ENCODE measurements at regions not wholly inside any gene's neighbourhood (a gene's known extent, or its start where the extent isn't known, plus 50 kb on each side); places are given as distances from the start of the nearest gene placed in this dataset.

DNA sequence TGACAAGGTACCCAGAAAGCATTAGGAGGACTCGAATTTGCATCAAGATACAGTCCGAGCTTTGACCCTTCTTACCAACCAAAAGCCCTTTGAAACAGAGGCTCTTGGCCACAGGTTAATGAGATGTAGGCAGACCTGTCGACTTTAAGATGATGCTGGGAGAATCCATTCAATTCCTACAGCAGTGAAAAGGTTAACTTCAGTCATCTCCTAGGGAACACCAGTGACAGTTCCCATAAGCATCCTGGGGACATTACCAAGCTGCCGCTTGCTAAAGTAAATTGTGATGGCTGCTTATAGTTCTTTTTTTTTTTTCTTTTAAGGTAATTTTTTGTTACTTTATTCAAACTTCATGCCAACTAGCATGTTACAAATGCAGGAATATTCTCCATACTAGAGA lies 379.3 kb downstream of the SOX11 start:
- no peak for DNase-seq

DNA sequence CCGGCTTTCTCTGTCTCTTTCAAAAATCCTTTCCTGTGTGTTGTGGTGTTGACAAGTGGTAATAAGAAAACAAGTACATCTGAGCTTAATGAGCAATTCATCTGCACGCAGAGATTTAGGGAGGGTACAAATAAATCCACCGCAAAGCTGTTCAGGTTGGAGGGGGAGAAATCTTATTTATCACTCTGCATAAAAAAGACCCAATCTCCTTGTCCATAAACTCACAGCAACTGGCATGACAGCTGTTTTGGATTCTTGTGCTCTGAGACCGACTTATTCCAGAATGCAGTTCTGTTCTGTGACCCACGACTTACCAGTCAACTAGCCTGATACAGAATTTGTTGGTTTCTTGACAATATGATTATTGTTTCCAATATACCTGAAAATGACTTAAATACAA lies 380.1 kb downstream of the SOX11 start:
- DNase-seq: no peak

- no peak for DNase-seq
Observed at GRCh38 chr2:6072768-6073167, 380.6 kb downstream of the SOX11 start.

DNA sequence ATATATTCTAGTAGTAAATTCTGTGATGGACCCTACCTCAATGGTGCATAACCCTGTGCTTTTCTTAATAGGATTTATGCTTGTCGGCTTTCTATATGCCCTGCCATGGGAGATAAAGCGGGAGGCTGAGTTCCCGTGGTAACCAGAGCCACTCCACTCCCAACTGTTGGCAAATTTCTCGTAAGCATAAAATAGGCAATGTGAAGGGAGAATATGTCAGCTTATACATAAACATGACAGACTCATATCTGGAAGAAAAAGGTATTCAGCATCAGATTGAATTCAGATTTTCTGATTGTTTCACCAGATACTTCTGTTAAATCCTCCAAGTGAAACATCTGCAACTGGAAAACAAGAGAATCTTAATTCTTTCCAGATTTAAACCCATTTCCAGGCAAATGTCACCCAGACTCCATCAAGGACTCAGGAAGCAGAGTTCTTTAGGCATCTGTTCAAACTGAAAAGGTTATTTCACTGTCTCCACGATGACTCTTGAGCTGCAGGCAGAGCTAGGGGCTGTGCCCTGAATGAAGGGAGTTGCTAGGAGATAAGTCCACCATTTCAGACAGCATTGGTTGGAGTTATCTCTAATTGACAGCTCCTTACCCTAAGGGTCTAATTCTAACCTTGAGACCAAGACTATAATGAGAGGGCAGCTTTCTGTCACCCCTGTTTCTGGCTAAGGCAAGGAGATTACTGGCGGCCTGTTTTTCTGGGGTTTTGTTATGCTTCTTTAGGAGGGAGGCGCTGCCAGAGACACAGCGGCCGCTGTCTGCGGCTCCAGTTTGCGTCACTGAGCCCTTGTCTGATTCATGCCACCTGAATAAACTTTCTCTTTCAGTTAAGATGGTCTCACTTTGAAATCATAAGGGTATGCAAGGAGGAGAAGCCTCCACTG lies 381.3 kb downstream of the SOX11 start:
- DNase-seq: no peak

DNA sequence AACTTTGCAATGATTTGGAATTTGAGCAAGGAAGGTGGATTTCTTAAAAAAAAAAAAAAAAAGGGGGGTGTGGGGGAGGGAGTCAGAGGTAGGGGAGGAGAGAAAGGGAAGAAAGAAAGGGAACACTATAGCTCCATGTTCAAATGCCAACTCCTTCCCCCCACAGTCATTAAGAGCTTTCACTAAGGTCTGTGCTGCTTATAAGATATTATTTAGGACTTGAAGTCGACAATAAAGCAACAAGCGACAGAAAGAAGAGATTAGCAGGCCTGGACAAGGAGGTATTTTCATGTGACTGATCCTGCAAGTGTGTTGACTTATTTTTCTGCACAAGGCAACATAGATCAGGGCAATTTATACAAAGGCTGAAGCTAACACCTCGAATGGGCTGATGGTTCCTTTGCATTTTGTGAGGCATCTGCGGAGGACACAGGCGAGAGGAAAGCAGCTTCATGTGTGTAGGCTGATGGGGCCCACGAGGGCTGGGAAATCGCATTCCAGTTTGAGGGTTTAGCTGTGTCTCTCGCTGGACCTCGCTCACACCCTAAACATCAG lies 382.0 kb downstream of the SOX11 start:
- no peak for DNase-seq

- DNase-seq: no peak
Observed at GRCh38 chr2:6077585-6077984, 385.4 kb downstream of the SOX11 start.

GRCh38 chr2:6078414-6078813 lies 386.2 kb downstream of the SOX11 start:
- DNase-seq: no peak

DNA sequence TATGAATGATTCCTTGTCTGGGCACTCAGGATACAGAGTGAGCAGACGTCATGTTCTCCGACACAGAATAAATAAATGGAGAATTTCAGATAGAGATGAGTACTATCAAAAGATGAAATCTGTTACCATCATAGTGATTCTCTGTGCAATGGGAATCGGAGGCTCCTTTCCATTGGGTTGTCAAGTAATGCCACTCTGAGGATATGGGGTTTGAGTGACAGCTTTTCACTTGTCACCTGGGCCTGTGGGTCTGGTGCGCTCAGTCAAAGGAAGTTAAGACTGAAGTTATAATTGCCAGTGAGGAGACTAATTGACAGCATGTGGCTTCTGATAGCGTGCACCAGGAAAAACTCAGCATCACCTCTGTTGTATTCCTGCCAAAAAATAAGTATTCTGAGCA lies 387.2 kb downstream of the SOX11 start:
- no peak for DNase-seq

GRCh38 chr2:6080932-6081753 lies 389.0 kb downstream of the SOX11 start:
- no peak for DNase-seq

DNA sequence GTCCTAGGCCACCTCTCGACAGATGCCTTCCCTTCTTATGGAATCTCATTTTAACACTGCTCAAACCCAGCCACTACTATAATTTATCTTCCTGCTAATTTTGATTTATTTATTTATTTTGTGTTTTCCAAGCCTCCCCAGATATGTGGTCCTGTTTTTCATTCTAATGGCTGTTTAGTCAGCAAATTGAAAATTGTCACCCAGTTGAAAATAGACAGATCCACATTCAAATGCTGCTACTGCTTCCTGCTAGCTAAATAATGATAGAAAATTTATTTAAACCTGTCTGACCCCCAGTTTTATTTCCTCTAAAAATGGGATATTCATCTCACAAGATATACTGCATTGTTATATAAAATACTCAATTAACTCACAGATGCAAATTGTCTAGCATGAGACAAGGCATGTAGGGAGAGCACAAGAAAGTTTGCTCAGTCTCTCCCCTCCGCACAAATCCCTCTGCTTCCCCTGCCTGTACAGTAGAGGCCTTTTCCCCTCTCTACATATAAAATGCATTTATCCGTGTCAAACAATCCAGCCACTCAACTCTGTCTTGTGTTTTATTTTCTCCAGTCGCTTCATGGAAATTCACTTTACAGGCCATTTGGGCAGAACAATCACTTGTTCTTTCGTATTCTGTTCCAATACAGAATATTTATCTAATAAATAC lies 389.9 kb downstream of the SOX11 start:
- DNase-seq: no peak

GRCh38 chr2:6082625-6083018 lies 390.4 kb downstream of the SOX11 start:
- no peak for DNase-seq

- no peak for DNase-seq
Observed at GRCh38 chr2:6083136-6083535, 391.0 kb downstream of the SOX11 start.

DNA sequence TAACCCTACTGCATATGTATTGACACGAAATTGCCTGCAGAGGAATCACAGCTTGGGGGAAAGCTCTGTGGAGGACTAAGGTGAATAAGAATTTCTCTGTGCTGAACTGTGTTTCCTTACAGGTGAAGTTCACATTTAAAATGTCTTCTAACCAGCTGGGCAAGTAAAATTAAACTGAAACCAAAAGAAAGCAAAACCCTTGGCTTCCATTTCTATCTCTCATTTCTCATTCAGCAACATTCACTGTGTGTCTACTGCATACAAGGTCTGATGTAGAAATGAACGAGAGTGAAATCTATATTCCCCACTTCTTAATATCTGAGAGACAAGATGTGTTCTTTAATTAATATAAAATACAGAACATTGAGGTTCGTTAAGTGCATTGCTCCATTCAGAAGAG lies 397.3 kb downstream of the SOX11 start:
- DNase-seq: no peak

DNA sequence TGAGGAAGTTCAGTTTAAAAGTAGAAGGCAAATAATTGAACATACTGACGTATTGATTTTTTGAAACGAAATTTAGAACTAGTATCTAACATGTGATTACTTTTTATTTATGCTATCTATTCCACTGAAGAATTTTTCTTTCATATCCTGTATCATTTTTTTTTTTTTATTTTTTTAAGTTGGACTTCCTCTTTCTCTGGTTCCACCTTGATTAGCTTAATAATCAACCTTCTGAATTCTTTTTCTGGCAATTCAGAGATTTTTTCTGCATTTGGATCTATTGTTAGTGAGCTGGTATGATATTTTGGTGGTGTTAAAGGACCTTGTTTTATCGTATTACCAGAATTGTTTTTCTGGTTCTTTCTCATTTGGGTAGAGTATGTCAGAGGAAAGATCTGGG lies 411.2 kb downstream of the SOX11 start:
- DNase-seq: no peak

DNA sequence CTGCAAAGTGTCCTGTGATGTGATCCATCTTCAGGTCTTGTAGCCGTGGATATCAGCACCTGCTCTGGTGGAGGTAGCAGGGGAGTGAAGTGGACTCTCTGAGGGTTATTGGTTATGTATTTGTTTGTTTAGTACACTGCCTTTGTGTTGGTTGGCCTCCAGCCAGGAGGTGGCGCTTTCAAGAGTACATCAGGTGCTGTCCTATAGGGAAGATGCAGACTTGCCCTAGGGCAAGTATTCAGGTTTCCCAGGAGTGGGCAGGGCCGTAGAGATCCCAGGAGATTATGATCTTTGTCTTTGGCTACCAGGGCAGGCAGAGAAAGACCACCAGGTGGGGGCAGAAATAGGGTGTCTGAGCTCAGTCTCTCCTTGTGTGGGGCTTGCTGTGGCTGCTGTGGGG lies 411.8 kb downstream of the SOX11 start:
- DNase-seq: no peak

DNA sequence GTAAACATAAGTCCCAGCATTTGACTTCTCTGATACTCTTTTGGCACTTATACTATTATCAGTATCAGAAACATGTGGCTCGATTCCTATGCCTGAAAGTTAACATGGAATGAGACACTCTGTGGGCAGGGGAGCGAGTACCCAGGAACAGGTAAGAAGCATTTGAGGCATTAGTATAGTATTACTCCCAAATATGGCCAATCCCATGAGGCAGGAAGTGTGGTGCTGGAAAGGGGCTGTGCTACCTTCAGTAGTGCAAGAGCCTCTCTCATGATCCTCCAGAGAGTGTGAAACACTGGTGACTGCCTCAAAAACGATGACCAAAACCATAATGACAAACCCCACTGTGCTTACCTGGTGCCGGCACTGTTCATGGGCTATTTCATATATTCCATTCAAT lies 415.1 kb downstream of the SOX11 start:
- DNase-seq: no peak

DNA sequence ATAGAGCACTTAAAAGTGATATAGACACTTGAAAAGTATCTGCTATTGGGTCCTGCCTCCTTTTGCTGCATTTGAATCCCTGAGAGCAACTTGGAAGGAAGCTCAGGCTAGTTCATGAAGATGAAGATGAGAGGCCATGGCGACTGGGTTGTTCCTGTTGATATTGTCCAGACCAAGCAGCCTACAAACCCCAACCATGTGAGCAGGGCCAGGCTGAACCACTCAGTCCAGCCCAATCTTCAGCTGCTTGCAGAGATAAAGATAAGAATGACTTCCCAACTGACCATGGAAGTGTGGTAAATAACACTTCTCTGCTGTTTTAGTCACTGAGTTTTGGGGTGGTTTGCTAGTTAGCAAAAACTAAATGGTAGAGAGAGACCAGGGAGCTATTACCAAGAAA lies 417.6 kb downstream of the SOX11 start:
- DNase-seq: no peak

DNA sequence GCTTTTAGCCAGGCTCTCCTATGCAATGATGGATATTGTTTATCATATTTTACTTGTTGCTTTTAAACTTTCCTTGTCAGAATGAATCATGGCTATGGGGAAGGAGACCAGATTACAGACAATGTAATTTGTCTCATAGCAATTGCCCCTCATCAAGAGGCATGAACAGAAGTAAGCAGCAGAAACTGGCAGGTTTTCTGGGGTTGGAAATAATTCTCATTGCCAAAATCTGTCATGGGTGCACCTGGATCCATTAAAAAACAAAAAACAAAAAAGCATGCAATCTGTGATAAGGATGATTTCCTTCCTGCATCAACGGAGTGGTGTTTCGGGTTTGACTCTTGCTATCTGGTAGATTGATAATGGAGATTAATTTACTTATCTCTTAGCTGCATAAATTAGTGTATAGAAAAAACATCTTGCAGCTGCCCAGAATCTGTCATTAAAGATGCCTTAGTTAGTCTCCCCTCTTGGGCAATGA lies 419.6 kb downstream of the SOX11 start:
- no peak for DNase-seq

- no peak for DNase-seq
Observed at GRCh38 chr2:6113786-6114185, 421.6 kb downstream of the SOX11 start.

- DNase-seq: no peak
Observed at GRCh38 chr2:6127718-6128117, 435.5 kb downstream of the SOX11 start.

GRCh38 chr2:6139142-6139541 lies 447.0 kb downstream of the SOX11 start:
- no peak for DNase-seq

DNA sequence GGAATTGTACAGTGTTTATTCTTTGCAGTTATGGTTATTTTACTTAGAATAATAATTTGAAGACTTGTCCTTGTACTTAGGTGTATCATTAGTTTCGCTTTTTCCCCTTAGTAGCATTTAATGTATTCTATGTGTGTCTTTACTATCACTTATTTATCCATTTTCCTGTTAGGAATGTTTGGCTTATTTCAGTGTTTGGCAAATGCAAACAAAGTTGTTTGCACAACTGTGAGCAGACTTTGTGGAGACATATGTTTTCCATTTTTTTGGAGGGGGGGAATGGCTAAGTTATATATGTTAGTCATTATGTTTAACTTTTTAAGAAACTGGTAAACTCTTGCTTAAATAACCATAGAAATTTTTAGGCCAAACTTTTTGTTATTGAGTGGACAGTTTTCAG lies 447.7 kb downstream of the SOX11 start:
- no peak for DNase-seq

- no peak for DNase-seq
Observed at GRCh38 chr2:6140509-6140908, 448.3 kb downstream of the SOX11 start.
